ENCODE measurements at regions not wholly inside any gene's neighbourhood (a gene's known extent, or its start where the extent isn't known, plus 50 kb on each side); places are given as distances from the start of the nearest gene placed in this dataset.

GRCh38 chr17:77875051-77875780, 83.3 kb upstream of the TNRC6C start:
- no peaks in the 10 kb centered on the region for H3K79me2 ChIP-seq (ENCODE audit: insufficient read depth, low read length)
- no peaks in the 10 kb centered on the region; the same call in 1 of the 2 replicates for H4K20me1 ChIP-seq (ENCODE audit: insufficient read depth, low read length)
- H3K27me3 ChIP-seq (ENCODE audit: control insufficient read depth in 1 of 2, insufficient read depth in 2 of 2, low read length in 2 of 2) = peaks cover 12 to 85% of the 10 kb centered on the region in 2 experiments; a peak in 4 of 5 replicates
- DNase-seq (ENCODE audit: low spot score) = no peak
- no peak overlapping the region for H3K27ac ChIP-seq (ENCODE audit: extremely low read length, insufficient read depth, low read length)
- ATAC-seq = no peak
- TF ChIP-seq ZNF318 (CRISPR knock-in tag; IDR thresholded peaks at IDR 0.05) (no peak), ZNF296 (CRISPR knock-in tag; conservative IDR thresholded peaks at IDR 0.05) (no peak), ZFAT (CRISPR knock-in tag; conservative IDR thresholded peaks at IDR 0.05) (no peak)
- in situ Hi-C loops (cut with HindIII; ENCODE audit: extremely low pct_ligation_motif_present, low pct_unique_long_range_greater_than_20kb) = no loop called here
- no peaks in the 10 kb centered on the region for H3K4me1 ChIP-seq (ENCODE audit: insufficient read depth, low read length)
- no peak overlapping the region for H3K4me2 ChIP-seq (ENCODE audit: low read depth, low read length)
- H2AFZ ChIP-seq (ENCODE audit: low read length) = no peak overlapping the region
- H3K4me3 ChIP-seq (replicated peaks in 1 of 3; ENCODE audit: insufficient read depth in 1 of 3, low read depth in 2 of 3, low read length in 3 of 3) = no peak overlapping the region
- WGBS (ENCODE audit: low lambda C conversion rate) = 3% methylated on average over 5 of the region's 5 CpGs
- BruUV-seq (replicated peaks) = no TSS peak
- ChIA-PET CTCF (ENCODE audit: low intra/inter-chr PET ratio, low total read pairs) (no interaction called here), POLR2A (no interaction called here)
- no peaks in the 10 kb centered on the region for H3K36me3 ChIP-seq (replicated peaks in 1 of 2; ENCODE audit: control insufficient read depth in 1 of 2, insufficient read depth in 2 of 2, low read length in 2 of 2)
- intact Hi-C loops (cut with micrococcal nuclease; ENCODE audit: unreplicated experiment) = no loop called here
- FAIRE-seq = no peak
- H3K9me3 ChIP-seq (ENCODE audit: low read length) = peaks cover 15% of the 10 kb centered on the region
- H3K9ac ChIP-seq (ENCODE audit: insufficient read depth, low read depth, low read length) = no peak overlapping the region

Measured in HepG2 (cell line).